ENCODE measurements at regions not wholly inside any gene's neighbourhood (a gene's known extent, or its start where the extent isn't known, plus 50 kb on each side); places are given as distances from the start of the nearest gene placed in this dataset.

- Histone ChIP-seq H3F3A (ENCODE audit: insufficient read depth, low read length, poor library complexity, severe bottlenecking) (no peaks in the 10 kb centered on the region), H3K4me2 (ENCODE audit: low read length) (no peak overlapping the region)
These were observed 62.1 kb upstream of the SPRED1 start for GRCh38 chr15:38190501-38190900.

DNA sequence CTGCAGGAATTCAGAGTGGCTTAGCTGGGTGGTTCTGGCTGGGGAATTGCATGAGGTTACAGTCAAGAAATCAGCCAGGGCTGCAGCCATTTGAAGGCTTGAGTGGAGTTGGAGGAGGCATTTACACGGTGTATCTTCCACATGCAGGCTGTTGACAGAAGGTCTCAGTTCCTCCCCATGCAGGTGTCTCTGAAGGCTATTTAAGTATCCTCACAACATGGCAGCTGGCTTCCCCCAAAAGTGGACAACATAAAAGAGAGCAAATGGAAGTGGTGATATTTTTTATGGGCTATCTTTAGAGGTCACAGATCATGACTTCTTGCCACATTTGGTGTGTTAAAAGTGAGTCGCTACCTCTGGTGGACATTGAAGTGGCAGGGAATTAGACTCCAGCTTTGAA, 60.1 kb upstream of the SPRED1 start:
- H3K79me2 ChIP-seq (replicated peaks; ENCODE audit: insufficient read depth, low read length), result no peaks in the 10 kb centered on the region
- no peaks in the 10 kb centered on the region for H4K20me1 ChIP-seq (ENCODE audit: insufficient read depth)
- H3K9me2 ChIP-seq (ENCODE audit: insufficient read depth, low read length), result no peaks in the 10 kb centered on the region
- no peaks in the 10 kb centered on the region for H3K27me3 ChIP-seq (ENCODE audit: insufficient read depth, low read depth, low read length)
- H3K36me3 ChIP-seq (ENCODE audit: insufficient read depth, low read length), result no peaks in the 10 kb centered on the region
- no peak overlapping the region for H2AFZ ChIP-seq (ENCODE audit: low read depth, low read length)
- H3K9me3 ChIP-seq (ENCODE audit: low read length), result no peaks in the 10 kb centered on the region
- H3K4me2 ChIP-seq (ENCODE audit: low read length), result no peak overlapping the region
- H3K4me3 ChIP-seq (ENCODE audit: low read length), result no peak overlapping the region
- no peaks in the 10 kb centered on the region for H3F3A ChIP-seq (ENCODE audit: insufficient read depth, low read length, poor library complexity, severe bottlenecking)
- H3K27ac ChIP-seq (ENCODE audit: low read length), result no peak overlapping the region
- TF ChIP-seq POLR2AphosphoS5 (IDR thresholded peaks at IDR 0.05), result no peak
- TF ChIP-seq EP300 (conservative IDR thresholded peaks at IDR 0.05; ENCODE audit: poor library complexity, severe bottlenecking), result no peak
- no peak for TF ChIP-seq EZH2 (IDR thresholded peaks at IDR 0.05; ENCODE audit: borderline replicate concordance, insufficient read depth, low read length, poor library complexity, severe bottlenecking)
- no peak for TF ChIP-seq TAF1 (IDR thresholded peaks at IDR 0.05; ENCODE audit: low read depth)
- TF ChIP-seq, protein P1, sequence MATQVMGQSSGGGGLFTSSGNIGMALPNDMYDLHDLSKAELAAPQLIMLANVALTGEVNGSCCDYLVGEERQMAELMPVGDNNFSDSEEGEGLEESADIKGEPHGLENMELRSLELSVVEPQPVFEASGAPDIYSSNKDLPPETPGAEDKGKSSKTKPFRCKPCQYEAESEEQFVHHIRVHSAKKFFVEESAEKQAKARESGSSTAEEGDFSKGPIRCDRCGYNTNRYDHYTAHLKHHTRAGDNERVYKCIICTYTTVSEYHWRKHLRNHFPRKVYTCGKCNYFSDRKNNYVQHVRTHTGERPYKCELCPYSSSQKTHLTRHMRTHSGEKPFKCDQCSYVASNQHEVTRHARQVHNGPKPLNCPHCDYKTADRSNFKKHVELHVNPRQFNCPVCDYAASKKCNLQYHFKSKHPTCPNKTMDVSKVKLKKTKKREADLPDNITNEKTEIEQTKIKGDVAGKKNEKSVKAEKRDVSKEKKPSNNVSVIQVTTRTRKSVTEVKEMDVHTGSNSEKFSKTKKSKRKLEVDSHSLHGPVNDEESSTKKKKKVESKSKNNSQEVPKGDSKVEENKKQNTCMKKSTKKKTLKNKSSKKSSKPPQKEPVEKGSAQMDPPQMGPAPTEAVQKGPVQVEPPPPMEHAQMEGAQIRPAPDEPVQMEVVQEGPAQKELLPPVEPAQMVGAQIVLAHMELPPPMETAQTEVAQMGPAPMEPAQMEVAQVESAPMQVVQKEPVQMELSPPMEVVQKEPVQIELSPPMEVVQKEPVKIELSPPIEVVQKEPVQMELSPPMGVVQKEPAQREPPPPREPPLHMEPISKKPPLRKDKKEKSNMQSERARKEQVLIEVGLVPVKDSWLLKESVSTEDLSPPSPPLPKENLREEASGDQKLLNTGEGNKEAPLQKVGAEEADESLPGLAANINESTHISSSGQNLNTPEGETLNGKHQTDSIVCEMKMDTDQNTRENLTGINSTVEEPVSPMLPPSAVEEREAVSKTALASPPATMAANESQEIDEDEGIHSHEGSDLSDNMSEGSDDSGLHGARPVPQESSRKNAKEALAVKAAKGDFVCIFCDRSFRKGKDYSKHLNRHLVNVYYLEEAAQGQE (IDR thresholded peaks at IDR 0.05; ENCODE audit: borderline replicate concordance), result no peak
- TF ChIP-seq MXI1 (conservative IDR thresholded peaks at IDR 0.05; ENCODE audit: poor library complexity, severe bottlenecking), result no peak
- TF ChIP-seq CTCF (IDR thresholded peaks at IDR 0.05; ENCODE audit: poor library complexity, severe bottlenecking), result no peak
- no peak for TF ChIP-seq SMC3 (conservative IDR thresholded peaks at IDR 0.05; ENCODE audit: poor library complexity)
- no peak overlapping the region for H3K9ac ChIP-seq (ENCODE audit: low read length)

More at GRCh38 chr15:38190501-38190900, 62.1 kb upstream of the SPRED1 start:
- H2AFZ ChIP-seq (ENCODE audit: low read depth, low read length), result no peak overlapping the region
- no peaks in the 10 kb centered on the region for H3K27me3 ChIP-seq (ENCODE audit: insufficient read depth, low read depth, low read length)
- no peaks in the 10 kb centered on the region for H3K79me2 ChIP-seq (replicated peaks; ENCODE audit: insufficient read depth, low read length)
- no peaks in the 10 kb centered on the region for H4K20me1 ChIP-seq (ENCODE audit: insufficient read depth)
- no peak overlapping the region for H3K9ac ChIP-seq (ENCODE audit: low read length)
- no peaks in the 10 kb centered on the region for H3K36me3 ChIP-seq (ENCODE audit: insufficient read depth, low read length)
- no peaks in the 10 kb centered on the region for H3K9me2 ChIP-seq (ENCODE audit: insufficient read depth, low read length)
- no peaks in the 10 kb centered on the region for H3K9me3 ChIP-seq (ENCODE audit: low read length)
- TF ChIP-seq CTCF (IDR thresholded peaks at IDR 0.05; ENCODE audit: poor library complexity, severe bottlenecking) (no peak), SMC3 (conservative IDR thresholded peaks at IDR 0.05; ENCODE audit: poor library complexity) (no peak), EZH2 (IDR thresholded peaks at IDR 0.05; ENCODE audit: borderline replicate concordance, insufficient read depth, low read length, poor library complexity, severe bottlenecking) (no peak), POLR2AphosphoS5 (IDR thresholded peaks at IDR 0.05) (no peak), EP300 (conservative IDR thresholded peaks at IDR 0.05; ENCODE audit: poor library complexity, severe bottlenecking) (no peak), RAD21 (conservative IDR thresholded peaks at IDR 0.05) (no peak), TAF1 (IDR thresholded peaks at IDR 0.05; ENCODE audit: low read depth) (no peak), MXI1 (conservative IDR thresholded peaks at IDR 0.05; ENCODE audit: poor library complexity, severe bottlenecking) (no peak)
- TF ChIP-seq, protein P1 (IDR thresholded peaks at IDR 0.05; ENCODE audit: borderline replicate concordance), result no peak
- H3K27ac ChIP-seq (ENCODE audit: low read length), result no peak overlapping the region
- H3K4me3 ChIP-seq (ENCODE audit: low read length), result no peak overlapping the region

Measured in neural cell (in vitro differentiated cells).